SK-N-MC (cell line): ENCODE measurements at regions not wholly inside any gene's neighbourhood (a gene's known extent, or its start where the extent isn't known, plus 50 kb on each side); places are given as distances from the start of the nearest gene placed in this dataset.
A peak's percentile ranks its signal among the peaks of the same experiment; 100 is the strongest.

Experiments used
- DNase-seq: peaks from one replicate; pipeline ENCODE4 v3.0.0-alpha.2; 2011; ENCODE audit warnings: low read depth, low spot score
- H3K27ac ChIP-seq: fragments of 200-600 bp; sonication (generic); 2 replicates; pipeline ENCODE4 v1.5.1; 2016; ENCODE audit warnings: mixed run types
- H3K36me3 ChIP-seq: fragments of 200-600 bp; sonication (generic); 2 replicates; pipeline ENCODE4 v1.6.1; 2017; ENCODE audit warnings: antibody characterized with exemption, low read length, mixed read lengths; ENCODE audit not compliant: insufficient read depth
- H3K4me3 ChIP-seq: fragments of 200-600 bp; sonication (generic); 2 replicates; pipeline ENCODE4 v1.5.1; 2016
- H3K9ac ChIP-seq: fragments of 200-600 bp; sonication (generic); 2 replicates; pipeline ENCODE4 v1.8.0; 2017; ENCODE audit warnings: mixed run types, mixed read lengths; ENCODE audit not compliant: insufficient read length
- H3K9me3 ChIP-seq: fragments of 200-600 bp; sonication (generic); 2 replicates; pipeline ENCODE4 v1.6.1; 2017; ENCODE audit warnings: low read depth, mild to moderate bottlenecking, antibody characterized with exemption, low read length, moderate library complexity, mixed read lengths
- EZH2 ChIP-seq: fragments of 200-600 bp; sonication (generic); IDR thresholded peaks from one replicate; pipeline ENCODE4 v1.6.1; 2017; ENCODE audit warnings: antibody characterized with exemption
- FOXP2 ChIP-seq: optimal IDR thresholded peaks from 2 replicates; pipeline ENCODE3; 2011; ENCODE audit warnings: mild to moderate bottlenecking, moderate library complexity; ENCODE audit not compliant: insufficient read depth; ENCODE audit errors: extremely low read length, control extremely low read depth
- POLR2AphosphoS5 ChIP-seq: IDR thresholded peaks from 2 replicates; pipeline ENCODE4 v1.6.1; 2012; ENCODE audit warnings: mild to moderate bottlenecking, low read depth, low read length, borderline replicate concordance

GRCh38 chr2:200087451-200087850 is 132.1 kb downstream of the MAIP1 start:
- no peak for DNase-seq
- TF ChIP-seq EZH2 (no peak), POLR2AphosphoS5 (no peak), FOXP2 (no peak)

GRCh38 chr2:200089040-200089755 is 133.8 kb downstream of the MAIP1 start:
- no peak for DNase-seq
- H3K36me3 ChIP-seq, result no peaks in the 10 kb centered on the region
- H3K4me3 ChIP-seq, result no peak overlapping the region
- no peak overlapping the region for H3K9ac ChIP-seq
- no peak overlapping the region for H3K27ac ChIP-seq
- no peaks in the 10 kb centered on the region for H3K9me3 ChIP-seq
- TF ChIP-seq FOXP2, result no peak
- no peak for TF ChIP-seq POLR2AphosphoS5
- no peak for TF ChIP-seq EZH2

More at GRCh38 chr2:200087451-200087850, 132.1 kb downstream of the MAIP1 start:
- Histone ChIP-seq H3K36me3 (no peaks in the 10 kb centered on the region), H3K27ac (no peak overlapping the region), H3K9ac (no peak overlapping the region), H3K9me3 (no peaks in the 10 kb centered on the region), H3K4me3 (no peak overlapping the region)

GRCh38 chr2:200089756-200090109 is 134.4 kb downstream of the MAIP1 start:
- DNase-seq, result no peak
- no peaks in the 10 kb centered on the region for H3K36me3 ChIP-seq
- TF ChIP-seq FOXP2 (no peak), EZH2 (no peak), POLR2AphosphoS5 (no peak)
- no peak overlapping the region for H3K9ac ChIP-seq
- H3K27ac ChIP-seq, result no peak overlapping the region
- H3K4me3 ChIP-seq, result no peak overlapping the region
- no peaks in the 10 kb centered on the region for H3K9me3 ChIP-seq

GRCh38 chr2:200090683-200091082 is 135.3 kb downstream of the MAIP1 start:
- no peak overlapping the region for H3K4me3 ChIP-seq
- no peak overlapping the region for H3K9ac ChIP-seq
- H3K9me3 ChIP-seq, result no peaks in the 10 kb centered on the region
- no peak for DNase-seq
- H3K36me3 ChIP-seq, result no peaks in the 10 kb centered on the region
- no peak overlapping the region for H3K27ac ChIP-seq
- no peak for TF ChIP-seq FOXP2
- no peak for TF ChIP-seq POLR2AphosphoS5
- no peak for TF ChIP-seq EZH2

- TF ChIP-seq POLR2AphosphoS5 (no peak), EZH2 (no peak), FOXP2 (no peak)
- no peak overlapping the region for H3K4me3 ChIP-seq
- H3K36me3 ChIP-seq, result no peaks in the 10 kb centered on the region
- no peak for DNase-seq
- H3K27ac ChIP-seq, result no peak overlapping the region
- no peak overlapping the region for H3K9ac ChIP-seq
- H3K9me3 ChIP-seq, result no peaks in the 10 kb centered on the region
Observed at GRCh38 chr2:200091126-200091525, 135.7 kb downstream of the MAIP1 start.

GRCh38 chr2:200092235-200092634 is 136.9 kb downstream of the MAIP1 start:
- DNase-seq, result no peak
- no peaks in the 10 kb centered on the region for H3K9me3 ChIP-seq
- no peak overlapping the region for H3K9ac ChIP-seq
- TF ChIP-seq FOXP2 (no peak), POLR2AphosphoS5 (no peak), EZH2 (no peak)
- no peak overlapping the region for H3K4me3 ChIP-seq
- no peaks in the 10 kb centered on the region for H3K36me3 ChIP-seq
- no peak overlapping the region for H3K27ac ChIP-seq

- no peak for DNase-seq
- no peak overlapping the region for H3K27ac ChIP-seq
- TF ChIP-seq EZH2 (no peak), FOXP2 (no peak), POLR2AphosphoS5 (no peak)
- H3K9ac ChIP-seq, result no peak overlapping the region
- H3K36me3 ChIP-seq, result no peaks in the 10 kb centered on the region
- H3K4me3 ChIP-seq, result no peak overlapping the region
- H3K9me3 ChIP-seq, result no peaks in the 10 kb centered on the region
Observed at GRCh38 chr2:200095436-200095835, 140.1 kb downstream of the MAIP1 start.

- DNase-seq, result no peak
- Histone ChIP-seq H3K9me3 (no peaks in the 10 kb centered on the region), H3K36me3 (no peaks in the 10 kb centered on the region), H3K27ac (peak overlapping the region; percentile 58; the same call in 1 of the 2 replicates), H3K9ac (no peak overlapping the region), H3K4me3 (no peak overlapping the region)
- TF ChIP-seq EZH2 (no peak), FOXP2 (no peak), POLR2AphosphoS5 (no peak)
Observed at GRCh38 chr2:200099256-200099655, 143.9 kb downstream of the MAIP1 start.

GRCh38 chr2:200100027-200100426 is 144.6 kb downstream of the MAIP1 start:
- Histone ChIP-seq H3K36me3 (no peaks in the 10 kb centered on the region), H3K27ac (peak overlapping the region; percentile 58; the same call in 1 of the 2 replicates), H3K9ac (no peak overlapping the region), H3K4me3 (no peak overlapping the region), H3K9me3 (no peaks in the 10 kb centered on the region)
- no peak for TF ChIP-seq POLR2AphosphoS5
- TF ChIP-seq EZH2, result no peak
- no peak for TF ChIP-seq FOXP2
- DNase-seq, result no peak
